RWPE1 (cell line): ENCODE measurements at regions not wholly inside any gene's neighbourhood (a gene's known extent, or its start where the extent isn't known, plus 50 kb on each side); places are given as distances from the start of the nearest gene placed in this dataset.

Experiments
- CTCF ChIA-PET: fragments of 350-600 bp; sonication (Branson Sonifier 250); formaldehyde crosslinking; extraction: SDS; loops from one replicate; lab custom pipeline; 2021; lab: Yijun Ruan, JAX
- POLR2A ChIA-PET: fragments of 400-600 bp; formaldehyde crosslinking; extraction: SDS; loops from one replicate; lab custom pipeline; 2020; ENCODE audit warnings: antibody characterized with exemption; ENCODE audit not compliant: low non-redundant PET; lab: Yijun Ruan, JAX
- DNase-seq: peaks from one replicate; pipeline ENCODE4 v3.0.0; 2012; ENCODE audit warnings: low spot score
- H3K27ac ChIP-seq: fragments of 450-650 bp; 2 replicates; pipeline ENCODE4 v1.5.1; 2017
- CTCF ChIP-seq: fragments of 450-650 bp; conservative IDR thresholded peaks from 2 replicates; pipeline ENCODE4 v1.5.1; 2017; ENCODE audit warnings: low read depth, mild to moderate bottlenecking

- POLR2A ChIA-PET, result no interaction called here
- CTCF ChIA-PET, result no interaction called here
- no peak for DNase-seq
- H3K27ac ChIP-seq, result no peak overlapping the region
- TF ChIP-seq CTCF, result no peak
These were observed 496.2 kb upstream of the ZMIZ1 start for GRCh38 chr10:78572565-78572964.

GRCh38 chr10:78574547-78574946, 494.2 kb upstream of the ZMIZ1 start:
- no peak overlapping the region for H3K27ac ChIP-seq
- TF ChIP-seq CTCF, result no peak
- DNase-seq, result no peak
- ChIA-PET POLR2A (no interaction called here), CTCF (no interaction called here)

- no peak for TF ChIP-seq CTCF
- CTCF ChIA-PET, result interaction anchor here (0.6 kb wide), 1 partner anchor 10 kb away, joined by 3 read pairs; no protein-coding TSS in a partner anchor
- DNase-seq, result no peak
- no peak overlapping the region for H3K27ac ChIP-seq
- POLR2A ChIA-PET, result no interaction called here
These were observed 493.4 kb upstream of the ZMIZ1 start for GRCh38 chr10:78575400-78575799.

DNA sequence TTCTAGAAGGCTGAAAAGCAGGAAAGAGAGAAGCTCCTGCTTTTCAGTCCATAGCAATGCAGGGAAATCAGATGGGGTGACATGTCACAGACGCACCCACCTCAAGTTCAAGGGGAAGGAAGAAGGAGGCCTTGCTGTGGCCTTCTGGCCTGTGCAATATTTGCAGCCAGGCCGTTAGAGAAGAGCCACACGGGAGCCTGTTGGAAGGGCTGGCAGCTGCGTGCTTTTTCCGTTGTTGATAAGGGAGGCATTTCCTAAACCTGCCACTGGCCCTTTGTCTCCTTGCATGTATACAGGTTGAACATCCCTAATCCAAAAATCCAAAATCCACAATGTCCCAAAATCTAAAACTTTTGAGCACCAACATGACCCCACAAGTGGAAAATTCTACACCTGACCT, 492.5 kb upstream of the ZMIZ1 start:
- ChIA-PET POLR2A (no interaction called here), CTCF (interaction anchor here (0.7 to 0.9 kb wide), 2 partner anchors 17 to 530 kb away, joined by 3 to 7 read pairs; no protein-coding TSS in a partner anchor)
- TF ChIP-seq CTCF, result no peak
- H3K27ac ChIP-seq, result no peak overlapping the region
- DNase-seq, result no peak

GRCh38 chr10:78577712-78578111, 491.1 kb upstream of the ZMIZ1 start:
- POLR2A ChIA-PET, result no interaction called here
- no peak overlapping the region for H3K27ac ChIP-seq
- CTCF ChIA-PET, result interaction anchor here (0.9 kb wide), 1 partner anchor 22 kb away, joined by 5 read pairs; no protein-coding TSS in a partner anchor
- TF ChIP-seq CTCF, result no peak
- DNase-seq, result no peak

- no peak for TF ChIP-seq CTCF
- POLR2A ChIA-PET, result no interaction called here
- CTCF ChIA-PET, result no interaction called here
- no peak for DNase-seq
- no peak overlapping the region for H3K27ac ChIP-seq
These were observed 489.8 kb upstream of the ZMIZ1 start for GRCh38 chr10:78578929-78579328.
